CD14-positive monocyte (primary cell): ENCODE measurements at regions not wholly inside any gene's neighbourhood (a gene's known extent, or its start where the extent isn't known, plus 50 kb on each side); places are given as distances from the start of the nearest gene placed in this dataset.
A peak's percentile ranks its signal among the peaks of the same experiment; 100 is the strongest.

ENCODE experiments used
- DNase-seq, 3 donors: peaks; one replicate each; pipeline ENCODE4 v3.0.0-alpha.2; 2011 to 2022
- H2AFZ ChIP-seq: 2 replicates; pipeline ENCODE4 v1.6.0; 2012; ENCODE audit warnings: mild to moderate bottlenecking, low read depth, low read length, inconsistent platforms; ENCODE audit not compliant: insufficient read depth, poor library complexity, severe bottlenecking
- H3K27ac ChIP-seq, 2 donors: 1 replicate in 1 of 2; 2 replicates in 1 of 2; pipeline ENCODE4 v1.5.1; 2012 to 2013; ENCODE audit warnings: low read length in 2 of 2, control low read depth in 1 of 2, inconsistent platforms in 1 of 2, low read depth in 1 of 2, mild to moderate bottlenecking in 1 of 2
- H3K27me3 ChIP-seq, 2 donors: one replicate each; pipeline versions ENCODE4 v1.6.0 to v1.6.1; 2011 to 2013; ENCODE audit warnings: low read length in 2 of 2; ENCODE audit not compliant: control insufficient read depth in 2 of 2, insufficient read depth in 2 of 2
- H3K36me3 ChIP-seq, 2 donors: replicated peaks in 1 of 2; 1 replicate in 1 of 2; 2 replicates in 1 of 2; pipeline versions ENCODE4 v1.5.1 to v1.6.1; 2012 to 2013; ENCODE audit warnings: low read length in 2 of 2, control low read depth in 1 of 2, inconsistent platforms in 1 of 2, mild to moderate bottlenecking in 1 of 2; ENCODE audit not compliant: insufficient read depth in 2 of 2, control insufficient read depth in 1 of 2
- H3K4me1 ChIP-seq, 2 donors: 1 replicate in 1 of 2; 2 replicates in 1 of 2; pipeline versions ENCODE4 v1.5.1 to v1.6.1; 2012 to 2013; ENCODE audit warnings: low read length in 2 of 2, control low read depth in 1 of 2, inconsistent platforms in 1 of 2, mild to moderate bottlenecking in 1 of 2, moderate library complexity in 1 of 2; ENCODE audit not compliant: insufficient read depth in 2 of 2, control insufficient read depth in 1 of 2
- H3K4me2 ChIP-seq: replicated peaks from 2 replicates; pipeline ENCODE3; 2012; ENCODE audit warnings: low read length, moderate library complexity, mild to moderate bottlenecking; ENCODE audit not compliant: poor library complexity, severe bottlenecking; ENCODE audit errors: extremely low read depth
- H3K4me3 ChIP-seq, 3 experiments: fragments of 200-600 bp in 1 of 3; sonication (generic) in 1 of 3; replicated peaks in 1 of 3; 1 replicate in 2 of 3; 2 replicates in 1 of 3; pipeline ENCODE4 v1.5.1; 2011 to 2013; ENCODE audit warnings: low read length in 3 of 3, mild to moderate bottlenecking in 3 of 3, control low read depth in 2 of 3, low read depth in 2 of 3, inconsistent platforms in 1 of 3, moderate library complexity in 1 of 3
- H3K79me2 ChIP-seq: 2 replicates; pipeline ENCODE4 v1.6.0; 2012; ENCODE audit warnings: mild to moderate bottlenecking, control low read depth, inconsistent platforms, low read length, moderate library complexity; ENCODE audit not compliant: insufficient read depth
- H3K9ac ChIP-seq: 2 replicates; pipeline ENCODE4 v1.6.0; 2017; ENCODE audit warnings: low read length, mild to moderate bottlenecking; ENCODE audit not compliant: insufficient read depth, poor library complexity, severe bottlenecking
- H3K9me3 ChIP-seq, 2 donors: replicated peaks in 1 of 2; 1 replicate in 1 of 2; 2 replicates in 1 of 2; pipeline versions ENCODE4 v1.5.1 to v1.6.1; 2012 to 2013; ENCODE audit warnings: low read length in 2 of 2, control low read depth in 1 of 2; ENCODE audit not compliant: control insufficient read depth in 1 of 2, insufficient read depth in 1 of 2
- H4K20me1 ChIP-seq: 2 replicates; pipeline ENCODE4 v1.6.0; 2012; ENCODE audit warnings: mild to moderate bottlenecking, low read length, control low read depth, moderate library complexity; ENCODE audit not compliant: insufficient read depth
- H3K27ac Mint-ChIP-seq, 7 donors: one replicate each; pipeline ENCODE4 v1.8.0; 2020; ENCODE audit warnings: mild to moderate bottlenecking in 7 of 7, mixed read lengths in 7 of 7, moderate library complexity in 6 of 7, inconsistent platforms in 2 of 7
- H3K27me3 Mint-ChIP-seq, 3 donors: one replicate each; pipeline ENCODE4 v1.8.0; 2021 to 2022; ENCODE audit warnings: low read depth in 3 of 3, mild to moderate bottlenecking in 3 of 3, mixed read lengths in 3 of 3, moderate library complexity in 3 of 3, inconsistent platforms in 1 of 3
- H3K36me3 Mint-ChIP-seq, 2 donors: one replicate each; pipeline ENCODE4 v1.8.0; 2020; ENCODE audit warnings: mixed read lengths in 2 of 2, inconsistent platforms in 1 of 2, mild to moderate bottlenecking in 1 of 2
- H3K4me1 Mint-ChIP-seq: one replicate; pipeline ENCODE4 v1.8.0; 2020; ENCODE audit warnings: mild to moderate bottlenecking, mixed read lengths
- H3K4me3 Mint-ChIP-seq, 2 donors: one replicate each; pipeline ENCODE4 v1.8.0; 2020; ENCODE audit warnings: mild to moderate bottlenecking in 2 of 2, mixed read lengths in 2 of 2, moderate library complexity in 1 of 2
- H3K9me3 Mint-ChIP-seq, 7 donors: one replicate each; pipeline ENCODE4 v1.8.0; 2020 to 2022; ENCODE audit warnings: mixed read lengths in 7 of 7, mild to moderate bottlenecking in 6 of 7, moderate library complexity in 6 of 7, inconsistent platforms in 2 of 7
- CTCF ChIP-seq: fragments of 200-600 bp; IDR thresholded peaks from one replicate; pipeline ENCODE4 v1.8.0; 2022; ENCODE audit warnings: antibody characterized with exemption, mild to moderate bottlenecking
- WGBS: methylation state at CpG from one replicate; pipeline ENCODE4 v1.1.5; 2013; ENCODE audit warnings: missing lambda C conversion rate; ENCODE audit not compliant: insufficient coverage; 5-methylcytosine and 5-hydroxymethylcytosine counted together
- intact Hi-C, 2 donors: fragments of 100-400 bp; cut with micrococcal nuclease; formaldehyde crosslinking; loops; one replicate each; pipeline versions ENCODE4 v1.15.0 to v1.15.1; 2023

GRCh38 chr6:106849676-106850332 lies 124.7 kb downstream of the CD24 start:
- intact Hi-C loops, result no loop called here
- Mint-ChIP-seq H3K9me3 (peaks cover 4 to 18% (median 15%) of the 10 kb centered on the region in 7 donors), H3K4me1 (peaks cover 8% of the 10 kb centered on the region), H3K36me3 (no peaks in the 10 kb centered on the region), H3K27me3 (peaks cover 0 to 2% (median 0%) of the 10 kb centered on the region in 3 donors), H3K27ac (no peak overlapping the region), H3K4me3 (no peak overlapping the region)
- no peak overlapping the region for H3K27ac ChIP-seq
- peak in 1 of 3 donors; percentile 5 for DNase-seq
- no peak for TF ChIP-seq CTCF
- H3K79me2 ChIP-seq, result no peaks in the 10 kb centered on the region
- 75% methylated on average over 4 of the region's 6 CpGs for WGBS
- peaks cover 0 to 9% of the 10 kb centered on the region in 2 donors for H3K9me3 ChIP-seq
- H3K36me3 ChIP-seq, result no peaks in the 10 kb centered on the region
- H3K27me3 ChIP-seq, result no peaks in the 10 kb centered on the region
- H2AFZ ChIP-seq, result no peak overlapping the region
- H3K4me3 ChIP-seq, result no peak overlapping the region
- no peak overlapping the region for H3K9ac ChIP-seq
- H3K4me2 ChIP-seq, result no peak overlapping the region
- H3K4me1 ChIP-seq, result peaks cover 0 to 9% of the 10 kb centered on the region in 2 donors
- no peaks in the 10 kb centered on the region for H4K20me1 ChIP-seq

- no peak overlapping the region for H3K4me3 ChIP-seq
- intact Hi-C loops, result no loop called here
- H3K27me3 Mint-ChIP-seq, result no peaks in the 10 kb centered on the region
- no peak overlapping the region for H3K4me2 ChIP-seq
- no peak overlapping the region for H3K4me3 Mint-ChIP-seq
- H3K9me3 Mint-ChIP-seq, result peaks cover 4 to 18% (median 15%) of the 10 kb centered on the region in 7 donors
- WGBS, result no CpG with 5 or more reads among the region's 3 CpGs
- no peak for DNase-seq
- H3K4me1 ChIP-seq, result peaks cover 0 to 9% of the 10 kb centered on the region in 2 donors
- H3K79me2 ChIP-seq, result no peaks in the 10 kb centered on the region
- no peaks in the 10 kb centered on the region for H3K36me3 Mint-ChIP-seq
- no peak overlapping the region for H3K27ac ChIP-seq
- no peaks in the 10 kb centered on the region for H4K20me1 ChIP-seq
- H3K27me3 ChIP-seq, result no peaks in the 10 kb centered on the region
- peaks cover 0 to 9% of the 10 kb centered on the region in 2 donors for H3K9me3 ChIP-seq
- no peak for TF ChIP-seq CTCF
- no peak overlapping the region for H3K27ac Mint-ChIP-seq
- H3K36me3 ChIP-seq, result no peaks in the 10 kb centered on the region
- H3K4me1 Mint-ChIP-seq, result peaks cover 8% of the 10 kb centered on the region
- no peak overlapping the region for H3K9ac ChIP-seq
- H2AFZ ChIP-seq, result no peak overlapping the region
Observed at GRCh38 chr6:106849120-106849519, 125.4 kb downstream of the CD24 start.
